Sigmoid colon (tissue), 4 donors: ENCODE measurements at regions not wholly inside any gene's neighbourhood (a gene's known extent, or its start where the extent isn't known, plus 50 kb on each side); places are given as distances from the start of the nearest gene placed in this dataset.

Experiments used
- EP300 ChIP-seq, 4 donors: sonication (generic); formaldehyde crosslinking; IDR thresholded peaks; one replicate each; pipeline ENCODE4 v1.6.1; 2017; ENCODE audit warnings: antibody characterized with exemption in 4 of 4
- POLR2A ChIP-seq, 2 donors: fragments of 450-650 bp; IDR thresholded peaks; one replicate each; pipeline ENCODE4 v1.6.1; 2016; ENCODE audit warnings: antibody characterized with exemption in 2 of 2, mild to moderate bottlenecking in 2 of 2, moderate library complexity in 2 of 2
- POLR2AphosphoS5 ChIP-seq, 4 donors: sonication (generic); formaldehyde crosslinking; IDR thresholded peaks; one replicate each; pipeline ENCODE4 v1.6.1; 2017; ENCODE audit warnings: antibody characterized with exemption in 4 of 4
- TF ChIP-seq, protein P1 (sequence below), 4 experiments: fragments of 450-650 bp in 3 of 4; fragments of 200-600 bp in 1 of 4; IDR thresholded peaks; one replicate each; pipeline ENCODE4 v1.5.1; 2016 to 2019; ENCODE audit warnings: antibody characterized with exemption in 4 of 4, mild to moderate bottlenecking in 3 of 4, moderate library complexity in 2 of 4

DNA sequence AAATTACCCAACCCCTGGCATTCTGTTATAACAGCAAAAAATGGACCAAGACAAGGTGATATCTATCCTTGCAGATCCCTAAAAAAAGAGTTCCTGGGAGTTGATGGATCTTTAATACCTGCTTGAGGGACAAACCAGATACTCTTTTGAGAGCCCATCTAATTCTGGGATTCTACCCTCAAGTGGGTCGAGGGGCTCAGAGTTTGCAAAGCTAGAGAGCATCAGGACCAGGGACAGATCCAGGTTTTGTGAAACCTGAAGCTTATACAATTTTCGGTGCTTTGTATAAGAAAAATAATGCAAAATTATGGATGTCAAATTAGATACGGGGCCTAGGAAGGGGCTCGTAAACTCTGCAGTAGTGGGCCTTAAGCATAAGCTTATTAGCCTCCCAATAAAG is 130.5 kb upstream of the CRHR1 start:
- TF ChIP-seq, protein P1, sequence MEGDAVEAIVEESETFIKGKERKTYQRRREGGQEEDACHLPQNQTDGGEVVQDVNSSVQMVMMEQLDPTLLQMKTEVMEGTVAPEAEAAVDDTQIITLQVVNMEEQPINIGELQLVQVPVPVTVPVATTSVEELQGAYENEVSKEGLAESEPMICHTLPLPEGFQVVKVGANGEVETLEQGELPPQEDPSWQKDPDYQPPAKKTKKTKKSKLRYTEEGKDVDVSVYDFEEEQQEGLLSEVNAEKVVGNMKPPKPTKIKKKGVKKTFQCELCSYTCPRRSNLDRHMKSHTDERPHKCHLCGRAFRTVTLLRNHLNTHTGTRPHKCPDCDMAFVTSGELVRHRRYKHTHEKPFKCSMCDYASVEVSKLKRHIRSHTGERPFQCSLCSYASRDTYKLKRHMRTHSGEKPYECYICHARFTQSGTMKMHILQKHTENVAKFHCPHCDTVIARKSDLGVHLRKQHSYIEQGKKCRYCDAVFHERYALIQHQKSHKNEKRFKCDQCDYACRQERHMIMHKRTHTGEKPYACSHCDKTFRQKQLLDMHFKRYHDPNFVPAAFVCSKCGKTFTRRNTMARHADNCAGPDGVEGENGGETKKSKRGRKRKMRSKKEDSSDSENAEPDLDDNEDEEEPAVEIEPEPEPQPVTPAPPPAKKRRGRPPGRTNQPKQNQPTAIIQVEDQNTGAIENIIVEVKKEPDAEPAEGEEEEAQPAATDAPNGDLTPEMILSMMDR (IDR thresholded peaks at IDR 0.05): no peak
- TF ChIP-seq POLR2A (IDR thresholded peaks at IDR 0.05) (no peak), POLR2AphosphoS5 (IDR thresholded peaks at IDR 0.05) (no peak), EP300 (IDR thresholded peaks at IDR 0.05) (no peak)
